ENCODE measurements at regions not wholly inside any gene's neighbourhood (a gene's known extent, or its start where the extent isn't known, plus 50 kb on each side); places are given as distances from the start of the nearest gene placed in this dataset.

DNA sequence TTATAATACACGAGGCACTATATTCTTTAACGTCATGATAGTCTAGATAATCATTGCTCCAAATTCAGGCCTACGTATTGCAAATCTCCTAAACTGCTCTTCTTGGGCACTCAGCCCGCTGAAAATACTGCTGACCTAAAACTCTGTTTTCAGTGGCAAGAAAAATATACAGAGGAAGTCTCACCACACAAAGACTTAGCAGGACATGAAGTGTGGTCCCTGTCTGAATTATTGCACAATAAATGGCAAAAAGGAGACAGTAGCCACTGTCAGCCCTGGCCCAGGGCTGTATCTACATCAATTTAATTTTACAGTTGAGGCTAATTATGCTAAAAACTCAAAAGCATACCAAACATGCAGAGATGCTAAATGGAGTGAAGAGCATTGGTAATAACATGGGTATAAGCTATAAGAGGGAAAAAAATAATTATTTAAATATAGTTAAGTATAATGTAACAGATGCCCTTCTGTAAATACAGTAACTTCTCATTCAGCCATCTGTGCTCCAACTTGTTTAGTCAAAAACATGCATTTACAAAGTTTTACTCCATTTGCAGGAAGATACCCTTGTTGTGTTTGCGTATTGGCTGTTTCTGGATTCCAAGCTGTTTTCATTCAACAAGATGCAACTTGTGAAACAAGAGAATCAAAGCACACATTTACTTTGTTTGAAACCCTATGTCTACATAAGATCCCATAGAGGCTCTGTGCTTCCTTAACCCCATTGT, 800.0 kb upstream of the LUZP2 start:
- DNase-seq = no peak

DNA sequence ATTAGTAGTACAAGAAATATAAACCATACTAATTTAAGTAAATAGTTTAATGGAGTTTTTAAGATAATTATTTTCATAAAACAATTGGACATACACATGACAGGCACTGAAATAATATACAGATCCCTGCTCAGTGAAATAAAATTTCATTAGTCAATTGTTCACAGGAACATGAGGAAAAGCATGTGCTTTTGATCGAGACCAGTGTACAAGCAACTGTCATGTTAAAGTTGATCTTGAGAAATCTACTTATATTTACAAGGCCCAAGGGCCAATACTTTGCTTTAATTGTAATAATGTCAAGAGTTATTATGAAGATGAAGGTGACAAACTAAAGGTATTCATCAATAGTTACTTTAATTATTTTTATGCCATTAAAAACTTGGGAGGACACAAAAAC, 792.7 kb upstream of the LUZP2 start:
- DNase-seq = no peak

DNA sequence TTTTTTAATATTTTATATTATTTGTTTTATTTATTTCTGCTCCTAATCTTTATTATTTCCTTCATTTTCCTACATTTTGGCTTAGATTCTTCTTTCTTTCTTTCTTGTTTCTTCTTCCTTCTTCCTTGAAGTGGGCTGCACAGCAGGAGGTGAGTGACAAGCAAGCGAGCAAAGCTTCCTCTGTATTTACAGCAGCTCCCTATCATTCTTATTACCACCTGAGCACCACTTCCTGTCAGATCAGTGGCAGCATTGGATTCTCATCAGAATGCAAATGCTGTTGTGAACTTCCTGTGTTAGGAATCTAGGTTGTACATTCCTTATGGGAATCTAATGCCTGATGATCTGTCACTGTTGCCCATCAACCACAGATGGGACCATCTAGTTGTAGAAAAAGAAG, 784.9 kb upstream of the LUZP2 start:
- DNase-seq = no peak

DNA sequence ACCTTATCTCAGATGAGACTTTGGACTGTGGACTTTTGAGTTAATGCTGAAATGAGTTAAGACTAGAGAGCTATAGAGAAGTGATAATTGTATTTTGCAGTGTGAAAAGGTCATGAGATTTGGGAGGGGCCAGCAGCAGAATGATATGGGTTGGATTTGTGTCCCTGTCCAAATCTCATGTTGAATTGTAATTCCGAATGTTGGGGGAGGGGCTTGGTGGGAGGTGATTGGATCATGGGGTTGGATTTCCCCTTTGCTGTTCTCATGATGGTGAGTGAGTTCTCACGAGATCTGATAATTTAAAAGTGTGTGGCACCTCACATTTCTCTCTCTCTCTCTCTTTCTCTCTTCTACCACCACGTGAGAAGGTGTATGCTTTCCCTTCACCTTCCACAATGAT, 777.8 kb upstream of the LUZP2 start:
- no peak for DNase-seq

DNA sequence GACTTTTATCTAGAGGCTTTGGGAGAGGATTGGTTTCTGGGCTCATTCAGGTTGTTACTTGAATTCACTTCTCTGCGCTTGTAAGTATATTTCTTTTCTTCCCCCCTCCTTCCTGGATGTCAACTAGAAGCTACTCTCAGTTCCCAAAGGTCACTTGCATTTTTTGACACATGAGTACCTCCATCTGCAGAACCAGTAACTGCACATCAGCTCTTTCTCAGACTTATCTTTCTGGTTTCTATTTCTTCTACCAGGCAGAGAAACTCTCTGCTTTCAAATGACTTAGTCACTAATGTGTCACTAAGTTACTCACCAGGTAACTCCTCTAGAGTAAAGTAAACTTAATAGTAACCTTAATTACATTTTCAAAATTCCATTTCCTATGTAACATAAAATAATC, 773.0 kb upstream of the LUZP2 start:
- DNase-seq = no peak

DNA sequence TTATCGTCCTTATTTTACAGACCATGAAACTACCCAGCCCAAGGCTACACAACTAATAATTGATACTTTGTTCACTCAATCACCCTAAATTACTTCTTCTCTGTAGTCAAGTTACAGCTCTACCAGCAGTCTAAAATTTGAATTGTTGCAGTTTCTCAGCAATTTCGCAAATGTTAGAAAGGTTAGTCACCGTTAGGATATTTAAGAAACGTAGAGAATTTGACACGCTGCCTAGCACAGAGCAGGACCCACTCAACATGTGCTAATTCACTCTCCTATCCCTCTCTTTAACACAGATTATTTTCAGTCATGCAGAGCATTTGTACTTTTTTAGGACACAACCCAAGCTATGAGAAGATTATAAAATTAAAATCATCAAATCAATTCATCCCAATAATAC, 771.1 kb upstream of the LUZP2 start:
- no peak for DNase-seq

DNA sequence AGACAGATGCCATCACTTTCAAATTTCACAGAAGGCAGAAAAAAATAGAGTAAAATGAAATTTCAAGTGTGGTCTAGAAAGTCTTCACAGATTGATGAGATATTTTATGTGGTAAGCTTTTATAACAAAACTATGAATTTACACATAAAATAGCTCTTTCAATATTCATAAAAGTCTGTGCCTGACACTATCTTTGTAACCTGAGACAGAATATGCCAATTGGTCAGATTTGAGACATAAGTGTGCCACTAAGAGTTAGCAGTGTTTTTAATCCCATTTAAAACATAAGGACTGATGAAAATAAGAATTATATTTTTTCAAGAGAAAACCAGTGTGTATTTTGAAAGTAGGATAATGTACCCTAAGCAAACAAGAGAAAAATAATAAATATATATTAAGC, 769.5 kb upstream of the LUZP2 start:
- DNase-seq = no peak

DNA sequence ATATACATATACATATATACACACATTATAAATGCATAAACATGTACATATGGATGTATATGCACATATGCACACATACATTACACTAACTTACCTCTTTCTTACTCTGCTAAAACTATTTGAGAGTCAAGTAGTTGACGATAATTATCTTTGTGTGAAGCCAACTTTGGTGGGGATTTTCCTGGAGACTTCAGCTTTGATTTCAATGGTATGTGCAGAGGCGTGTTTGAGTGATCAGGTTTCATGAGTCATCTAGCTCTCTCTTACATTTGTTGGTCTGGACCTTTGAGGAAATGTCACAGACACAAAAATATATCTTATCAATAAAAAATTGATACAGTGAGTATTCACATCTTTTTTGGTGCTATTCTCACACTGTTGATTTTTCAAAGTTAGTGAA, 769.1 kb upstream of the LUZP2 start:
- no peak for DNase-seq

DNA sequence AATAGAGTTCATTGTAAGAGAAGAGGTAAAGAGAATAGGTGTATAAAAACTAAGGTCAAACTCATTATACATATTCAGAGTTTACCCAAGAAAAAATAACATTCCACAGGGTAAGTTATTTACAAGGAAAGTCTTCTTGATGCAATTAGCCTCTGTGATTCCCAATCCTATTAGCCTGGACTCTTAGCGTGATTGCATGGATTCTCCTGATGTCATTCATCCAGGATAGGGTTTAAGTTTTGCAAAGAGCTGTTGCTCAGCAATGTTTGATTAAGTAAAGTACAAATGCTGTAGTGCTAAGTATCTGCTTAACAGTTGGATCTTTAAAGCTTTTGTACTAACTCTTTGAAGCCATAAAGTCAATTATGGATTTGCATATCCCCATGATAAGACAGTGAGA, 767.8 kb upstream of the LUZP2 start:
- no peak for DNase-seq

DNA sequence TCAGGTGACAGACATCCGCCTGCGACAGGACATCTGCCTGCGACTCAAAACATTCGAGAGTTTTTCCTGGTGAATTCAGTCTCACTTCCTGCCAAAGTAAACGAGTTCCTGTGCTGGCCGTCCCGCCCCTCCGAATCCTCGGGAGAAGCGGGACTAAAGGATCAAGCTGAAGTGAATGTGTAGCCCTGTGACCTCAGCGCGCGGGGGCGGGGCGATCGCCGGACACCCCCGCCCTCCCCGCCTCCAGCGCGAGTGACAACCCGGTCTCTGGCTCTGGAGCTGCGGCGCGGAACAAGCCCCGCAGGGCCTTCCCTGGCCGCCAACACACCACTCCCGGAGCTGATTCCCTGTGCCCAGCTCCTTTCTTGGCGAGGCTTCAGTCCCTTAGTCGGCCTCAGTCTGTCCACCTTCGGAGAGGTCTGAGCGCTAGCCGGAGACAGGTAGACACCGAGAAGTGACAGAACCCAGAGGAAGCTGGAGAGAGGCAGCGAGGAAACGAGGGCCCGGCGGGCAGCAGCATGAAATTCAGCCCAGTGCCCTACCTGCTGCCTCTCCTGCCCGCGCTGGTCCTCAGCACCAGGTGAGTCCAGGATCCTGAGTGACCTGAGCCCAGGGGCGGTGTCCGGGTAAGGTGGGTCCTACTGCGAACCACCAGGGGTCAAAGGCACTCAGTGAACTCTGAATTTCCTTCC, 766.4 kb upstream of the LUZP2 start:
- DNase-seq = no peak

DNA sequence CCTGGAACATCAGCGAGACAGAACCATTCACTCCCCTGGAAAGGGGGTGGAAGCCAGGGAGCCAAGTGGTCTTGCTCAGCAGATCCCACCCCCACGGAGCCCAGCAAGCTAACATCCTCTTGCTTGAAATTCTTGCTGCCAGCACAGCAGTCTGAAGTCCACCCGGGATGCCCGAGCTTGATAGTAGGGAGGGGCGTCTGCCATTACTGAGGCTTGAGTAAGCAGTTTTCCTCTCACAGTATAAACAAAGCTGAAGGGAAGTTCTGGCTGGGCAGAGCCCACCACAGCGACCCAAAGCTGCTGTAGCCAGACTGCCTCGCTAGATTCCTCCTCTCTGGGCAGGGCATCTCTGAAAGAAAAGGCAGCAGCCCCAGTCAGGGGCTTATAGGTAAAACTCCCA, 764.8 kb upstream of the LUZP2 start:
- no peak for DNase-seq

DNA sequence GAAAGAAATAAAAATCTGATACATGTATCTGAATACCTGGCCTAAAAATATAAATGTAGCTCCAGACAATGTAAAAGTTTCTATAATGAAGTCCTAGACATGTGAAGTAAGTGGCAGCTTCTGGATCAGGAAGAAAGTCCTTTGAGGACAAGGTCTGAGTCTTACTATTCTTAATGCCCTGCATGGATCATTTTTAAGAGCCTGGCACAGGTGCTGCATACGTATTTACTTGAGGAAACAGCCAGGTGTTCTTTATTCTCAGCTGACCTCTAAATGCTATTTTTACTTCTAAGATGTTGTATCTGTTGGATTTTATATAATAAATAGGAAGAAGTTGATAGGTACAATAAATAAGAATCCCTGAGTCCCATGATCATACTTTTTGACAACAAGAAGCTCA, 750.0 kb upstream of the LUZP2 start:
- no peak for DNase-seq

DNA sequence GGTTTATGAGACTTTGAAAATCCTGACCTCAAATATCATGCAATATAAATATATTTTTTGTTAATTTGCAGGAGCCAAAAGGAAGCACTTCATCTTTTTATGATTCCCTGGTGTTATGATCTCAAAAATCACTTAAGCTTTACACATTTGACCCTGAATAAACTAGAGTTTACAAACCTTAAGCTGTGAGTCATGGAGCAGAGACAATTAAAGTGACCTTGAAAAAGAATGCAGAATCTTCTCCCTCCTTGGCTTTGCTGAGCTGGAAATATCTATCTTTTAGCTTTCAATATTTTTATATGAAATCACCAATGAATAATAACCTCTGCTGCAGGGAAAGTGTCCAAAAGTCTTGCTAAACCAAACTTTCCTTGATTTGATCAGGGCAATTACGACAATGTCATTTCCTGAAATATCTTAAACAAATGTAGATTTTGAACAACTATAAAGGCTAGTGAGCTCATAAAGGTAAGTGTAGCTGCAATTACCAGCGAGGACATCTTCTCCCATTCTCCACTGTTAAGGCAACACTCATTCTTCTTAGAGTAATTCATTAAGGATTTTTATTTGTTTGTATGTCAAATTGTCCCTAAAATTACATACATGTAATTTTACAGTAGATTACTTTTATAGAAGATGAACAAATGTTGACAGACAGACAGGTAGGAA, 747.0 kb upstream of the LUZP2 start:
- DNase-seq = no peak

DNA sequence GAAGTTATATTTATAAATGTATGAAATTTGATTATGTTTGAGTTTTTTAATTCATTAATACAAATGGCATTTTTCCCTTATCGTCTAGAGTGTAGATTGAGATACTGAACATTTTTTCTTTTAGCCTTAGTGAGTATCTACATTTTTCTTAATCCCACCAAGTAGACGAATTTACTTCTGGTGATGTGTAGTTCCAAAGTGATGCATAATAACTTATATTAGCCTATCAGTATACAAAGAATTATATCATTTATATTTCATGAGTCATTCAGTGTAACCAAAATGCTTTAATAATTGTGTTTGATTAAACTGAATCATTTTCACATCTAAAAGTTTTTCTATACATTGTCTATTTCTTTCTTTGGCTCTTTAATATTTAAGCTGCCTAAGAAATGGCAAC, 745.6 kb upstream of the LUZP2 start:
- no peak for DNase-seq

DNA sequence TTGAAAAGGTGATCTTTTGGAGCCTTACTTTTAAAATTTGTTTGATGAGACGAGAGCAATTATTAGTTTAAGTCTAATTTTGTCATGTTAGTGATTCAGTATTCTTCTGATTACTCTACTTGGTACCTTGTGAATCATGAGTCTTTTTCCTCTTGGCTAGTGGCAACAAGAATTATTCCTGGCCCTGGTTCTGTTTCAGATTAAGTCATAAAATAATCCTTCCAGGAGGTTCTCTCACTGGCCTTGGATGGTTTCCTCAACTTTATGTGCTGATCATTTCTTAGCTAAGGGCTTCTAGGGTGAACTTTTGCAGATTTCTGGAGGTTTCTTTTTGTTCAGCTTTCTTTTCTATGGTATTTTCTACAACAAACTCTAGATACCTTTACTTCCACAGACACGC, 741.8 kb upstream of the LUZP2 start:
- DNase-seq = no peak

DNA sequence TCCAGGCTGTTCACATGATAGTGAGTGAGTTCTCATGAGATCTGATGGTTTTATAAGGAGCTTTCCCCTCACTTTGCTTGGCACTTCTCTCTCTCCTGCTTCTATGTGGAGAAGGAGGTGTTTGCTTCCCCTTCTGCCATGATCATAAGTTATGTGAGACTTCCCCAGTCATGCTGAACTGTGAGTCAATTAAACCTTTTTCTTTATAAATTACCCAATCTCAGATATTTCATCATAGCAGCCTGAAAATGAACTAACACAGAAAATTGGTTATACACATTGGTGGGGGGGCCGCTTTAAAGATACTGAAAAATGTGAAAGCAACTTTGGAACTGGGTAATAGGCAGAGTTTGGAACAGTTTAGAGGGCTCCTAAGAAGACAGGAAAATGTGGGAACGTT, 741.1 kb upstream of the LUZP2 start:
- no peak for DNase-seq

DNA sequence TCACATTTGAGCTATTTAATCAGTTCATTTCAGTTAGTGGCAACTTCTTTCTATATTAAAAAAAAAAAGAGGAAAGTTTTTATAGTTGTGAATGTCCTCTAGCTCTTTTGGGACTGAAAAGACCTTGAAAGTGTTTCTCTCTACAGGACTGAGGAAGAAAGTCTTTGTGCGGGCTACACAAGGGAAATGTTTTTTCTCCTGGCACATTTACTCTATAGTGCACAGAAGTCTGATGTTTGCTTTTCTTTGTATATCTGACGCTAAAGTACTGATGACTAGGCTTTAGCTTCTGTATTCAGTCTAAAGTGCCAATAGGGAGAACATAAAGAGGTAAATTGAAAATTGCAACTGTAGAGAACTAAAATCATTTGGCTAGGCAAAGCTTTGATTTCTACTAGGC, 737.4 kb upstream of the LUZP2 start:
- no peak for DNase-seq

DNA sequence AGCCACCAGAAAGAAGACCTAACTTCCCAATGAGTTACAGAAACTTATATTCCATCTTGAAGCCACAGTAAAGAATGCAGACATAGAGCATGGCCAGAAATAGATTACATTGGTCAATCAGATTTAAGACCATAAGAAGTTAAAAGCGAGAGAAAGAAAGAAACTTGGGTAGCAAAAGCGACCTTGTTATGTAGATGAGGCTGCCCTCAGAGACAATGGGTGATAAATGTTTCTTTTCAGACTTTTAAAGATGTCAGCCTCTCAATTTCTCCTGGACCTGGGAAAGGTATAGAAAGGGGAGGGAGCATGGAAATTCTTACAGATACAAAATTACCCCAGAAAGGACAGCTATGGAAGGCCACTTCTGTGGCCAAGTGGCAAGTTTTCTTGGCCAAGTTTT, 732.6 kb upstream of the LUZP2 start:
- DNase-seq = no peak

DNA sequence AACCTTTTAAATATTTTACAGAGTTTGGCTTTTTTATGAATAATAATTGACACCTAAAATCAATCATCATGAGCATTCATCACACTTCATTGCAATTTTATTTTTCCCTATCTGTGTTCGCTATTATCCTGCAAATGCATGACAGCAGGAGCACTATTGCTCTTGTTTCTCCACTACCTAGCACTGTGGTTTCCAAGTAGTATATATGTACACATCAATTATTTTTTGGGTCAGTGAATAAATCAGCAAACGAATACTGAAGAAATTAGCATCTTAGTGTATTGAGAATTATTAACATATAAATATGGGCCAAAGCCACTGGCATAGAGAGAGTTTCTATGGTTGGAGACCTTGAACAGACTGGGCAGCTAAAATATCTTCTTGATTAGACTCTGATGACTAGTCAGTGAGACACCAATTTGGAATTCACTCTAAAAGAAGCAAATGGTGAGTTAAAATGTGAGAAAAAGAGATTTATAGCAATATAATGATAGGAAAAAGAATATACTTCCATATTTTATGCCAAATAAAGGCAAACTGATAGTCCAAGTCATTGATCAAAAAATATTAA, 731.1 kb upstream of the LUZP2 start:
- no peak for DNase-seq

DNA sequence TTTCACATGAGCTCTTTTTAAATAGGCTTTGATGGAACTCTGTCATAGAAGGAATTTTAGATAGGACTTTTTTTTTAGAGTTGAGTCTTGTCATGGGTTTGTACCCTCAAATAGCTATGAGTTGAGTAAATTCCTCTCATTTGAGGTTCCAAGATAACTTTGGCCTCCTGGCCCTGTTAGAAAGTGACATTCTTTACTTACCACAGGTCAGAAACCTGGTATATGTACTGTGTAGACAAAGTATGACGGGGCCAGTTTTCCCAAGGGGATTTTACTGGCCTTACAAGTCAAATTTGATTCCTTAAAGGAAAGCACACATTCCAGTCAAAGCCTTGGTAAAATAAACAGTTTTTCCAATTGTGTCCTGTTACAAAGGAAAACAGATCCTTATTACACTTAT, 729.3 kb upstream of the LUZP2 start:
- no peak for DNase-seq

DNA sequence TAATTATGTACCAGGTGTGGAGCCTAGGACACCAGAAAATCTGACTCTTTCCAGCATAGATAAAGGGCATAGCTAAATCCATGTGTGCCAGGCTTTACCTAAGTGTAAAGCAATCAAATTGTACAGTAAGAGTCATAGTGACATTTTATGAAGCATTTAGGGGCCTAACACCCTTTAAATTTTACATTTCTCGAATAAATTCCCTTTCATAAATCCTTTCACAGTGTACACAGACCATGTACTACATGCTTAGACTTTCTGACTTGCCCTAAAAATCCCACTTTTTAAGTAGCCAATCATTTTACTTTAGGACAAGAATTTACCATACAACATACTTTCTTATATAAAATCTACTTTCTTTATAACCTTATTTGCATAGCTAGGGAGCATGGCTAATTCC, 727.6 kb upstream of the LUZP2 start:
- no peak for DNase-seq

DNA sequence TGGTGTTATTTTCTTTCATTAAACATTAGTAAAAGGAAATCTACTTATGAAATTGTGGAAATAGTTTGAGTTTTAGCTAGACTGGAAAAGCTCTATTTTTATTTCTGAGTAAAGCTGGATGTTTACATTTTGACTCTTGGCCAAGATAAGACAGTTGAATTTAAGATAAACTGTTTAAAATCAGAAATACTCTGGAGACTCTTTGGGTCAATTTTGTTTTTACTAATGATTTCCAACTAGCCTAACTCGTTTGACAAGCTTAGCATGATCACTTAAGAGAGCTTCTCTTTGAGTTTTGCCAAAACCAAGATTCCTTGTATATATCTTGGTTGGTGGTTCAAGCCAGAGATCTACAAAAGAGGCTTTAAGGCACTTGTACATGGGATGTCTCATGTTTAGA, 724.8 kb upstream of the LUZP2 start:
- DNase-seq = no peak

DNA sequence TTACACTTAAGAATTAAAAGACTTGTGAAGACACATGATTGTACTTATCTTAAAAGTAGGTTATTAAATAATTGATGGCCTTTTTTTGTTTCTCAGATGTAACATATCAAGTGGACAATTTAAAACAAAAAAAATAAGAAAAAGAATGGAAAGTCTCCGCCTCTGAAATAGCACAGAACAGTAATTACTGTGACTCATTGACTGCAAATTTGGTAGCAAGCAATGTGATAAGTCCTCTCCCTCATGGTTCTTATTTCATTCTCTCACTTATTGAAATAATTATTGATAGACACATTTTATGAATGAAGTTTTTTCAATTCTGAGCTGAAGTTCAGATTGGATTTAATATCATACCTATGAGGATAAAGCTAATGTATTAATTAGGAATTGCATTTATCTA, 717.9 kb upstream of the LUZP2 start:
- DNase-seq = no peak

DNA sequence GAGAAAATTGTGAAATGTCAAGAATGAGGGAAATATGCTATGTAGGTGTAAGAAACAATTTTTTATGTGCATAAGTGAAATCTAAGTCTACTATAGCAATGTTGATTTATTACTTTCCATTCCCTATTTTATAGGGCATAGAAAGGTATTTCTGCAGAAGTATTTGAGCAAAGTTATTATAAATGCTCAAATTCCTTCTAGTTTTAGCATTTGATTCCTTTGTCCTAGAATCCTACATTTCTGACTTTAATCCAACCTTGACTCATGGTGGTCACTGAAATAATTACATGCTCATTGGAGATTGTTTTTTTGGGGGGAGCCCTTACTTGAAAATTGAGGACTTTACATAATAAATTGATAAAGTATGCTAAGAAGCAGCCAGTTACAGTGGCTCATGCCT, 716.6 kb upstream of the LUZP2 start:
- no peak for DNase-seq
